NCI-H510A (cell line): ENCODE measurements at regions not wholly inside any gene's neighbourhood (a gene's known extent, or its start where the extent isn't known, plus 50 kb on each side); places are given as distances from the start of the nearest gene placed in this dataset.
"Not testable (repeated sequence)": the region's sequence is repeated elsewhere in the genome, so short reads cannot be mapped to it uniquely, and the experiment has no call there.

Experiments used
- DNase-seq: peaks from one replicate; lab custom pipeline; 2025; lab: John Stamatoyannopoulos, UW

GRCh38 chr6:115545672-115545986 is 515.1 kb downstream of the FRK start:
- DNase-seq: no peak

- no peak for DNase-seq
Observed at GRCh38 chr6:115544765-115545671, 515.7 kb downstream of the FRK start.

DNA sequence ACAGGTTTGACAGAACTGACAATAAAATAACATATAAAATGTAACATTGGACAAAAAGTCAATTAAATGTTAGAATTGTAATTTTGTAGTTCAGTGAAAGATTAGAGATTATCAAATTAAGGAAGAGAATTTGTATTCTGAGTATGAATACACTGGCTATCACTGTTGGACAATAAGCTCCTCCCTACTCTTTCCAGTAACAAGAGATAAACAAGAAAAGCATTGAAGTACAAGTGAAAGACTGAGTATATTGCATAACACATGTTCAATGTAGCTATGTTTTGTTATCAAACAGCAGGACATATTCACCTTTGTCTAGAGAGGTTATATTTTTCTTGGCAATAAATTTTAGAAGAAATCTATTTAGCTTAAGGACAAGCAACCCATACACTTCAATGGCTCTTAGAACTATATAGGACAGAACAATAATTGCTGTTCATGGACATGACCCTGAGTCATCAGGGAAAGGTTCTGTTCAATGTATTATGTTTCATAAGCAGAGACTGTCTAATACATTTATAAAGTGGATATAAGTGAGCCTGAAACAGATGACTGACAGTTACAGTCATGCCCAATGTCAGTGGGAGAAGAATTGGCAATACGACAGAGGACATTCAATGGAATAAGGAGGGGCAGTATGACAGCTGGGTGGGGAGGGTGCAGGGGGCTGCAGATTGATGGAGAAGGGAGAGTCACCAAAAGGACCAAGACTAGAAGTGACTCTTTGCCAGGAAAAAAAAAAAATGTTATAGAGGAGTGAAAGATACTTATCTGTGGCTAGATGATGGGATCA is 520.4 kb downstream of the FRK start:
- no peak for DNase-seq

DNA sequence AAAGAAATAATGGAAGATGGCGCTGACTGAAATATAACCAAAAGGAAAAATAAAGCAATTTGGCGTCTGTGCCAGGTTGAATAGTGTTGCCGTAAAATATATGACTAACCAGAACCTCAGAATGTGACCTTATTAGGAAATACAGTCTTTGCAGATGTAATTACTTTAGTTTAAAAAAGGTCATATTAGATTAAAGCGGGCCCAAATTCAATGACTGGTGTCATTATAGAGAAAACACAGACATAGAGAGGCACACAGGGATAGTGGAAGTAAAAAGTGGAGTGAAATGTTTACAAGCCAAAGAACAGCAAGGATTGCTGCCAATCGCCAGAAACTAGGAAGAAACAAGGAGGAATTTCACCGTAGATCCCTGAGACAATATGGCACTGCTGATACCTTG is 521.2 kb downstream of the FRK start:
- DNase-seq: no peak

GRCh38 chr6:115524821-115525220 is 535.9 kb downstream of the FRK start:
- DNase-seq: peak; percentile 4

GRCh38 chr6:115521747-115522146 is 538.9 kb downstream of the FRK start:
- DNase-seq: not testable (repeated sequence)

DNA sequence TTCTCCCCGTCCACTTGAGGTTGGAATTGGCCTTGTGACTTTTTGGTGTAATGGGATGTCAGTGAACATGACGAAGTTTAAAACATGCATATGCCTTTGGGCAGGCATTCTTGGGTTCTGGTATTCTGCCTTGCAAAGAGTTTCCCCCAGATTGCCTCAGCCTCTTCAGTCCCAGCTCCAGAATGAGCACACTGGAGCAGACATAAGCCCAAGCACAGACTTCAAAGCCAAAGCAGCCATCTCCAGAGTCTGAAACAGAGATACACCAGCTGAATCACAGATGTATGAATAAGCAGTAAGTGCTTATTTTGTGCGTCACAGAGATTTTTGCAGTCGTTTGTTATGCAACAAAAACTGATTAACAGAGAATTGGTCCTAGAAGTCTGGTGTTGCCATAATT is 546.0 kb downstream of the FRK start:
- DNase-seq: no peak

GRCh38 chr6:115512923-115513322 is 547.8 kb downstream of the FRK start:
- DNase-seq: no peak

- DNase-seq: no peak
Observed at GRCh38 chr6:115511771-115512170, 548.9 kb downstream of the FRK start.

GRCh38 chr6:115502432-115502831 is 558.3 kb downstream of the FRK start:
- DNase-seq: not testable (repeated sequence)

DNA sequence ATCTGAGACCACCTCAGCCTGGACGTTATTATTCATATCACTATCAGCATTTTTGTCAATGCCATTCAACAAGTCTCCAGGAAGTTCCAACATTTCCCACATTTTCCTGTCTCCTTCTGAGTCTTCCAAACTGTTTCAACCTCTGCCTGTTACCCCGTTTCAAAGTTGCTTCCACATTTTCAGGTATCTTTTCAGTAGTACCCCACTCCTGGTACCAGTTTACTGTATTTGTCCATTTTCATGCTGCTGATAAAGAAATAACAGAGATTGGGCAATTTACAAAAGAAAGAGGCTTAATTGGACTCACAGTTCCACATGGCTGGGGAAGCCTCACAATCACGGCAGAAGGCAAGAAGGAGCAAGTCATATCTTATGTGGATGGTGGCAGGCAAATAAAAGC is 565.5 kb downstream of the FRK start:
- no peak for DNase-seq

DNA sequence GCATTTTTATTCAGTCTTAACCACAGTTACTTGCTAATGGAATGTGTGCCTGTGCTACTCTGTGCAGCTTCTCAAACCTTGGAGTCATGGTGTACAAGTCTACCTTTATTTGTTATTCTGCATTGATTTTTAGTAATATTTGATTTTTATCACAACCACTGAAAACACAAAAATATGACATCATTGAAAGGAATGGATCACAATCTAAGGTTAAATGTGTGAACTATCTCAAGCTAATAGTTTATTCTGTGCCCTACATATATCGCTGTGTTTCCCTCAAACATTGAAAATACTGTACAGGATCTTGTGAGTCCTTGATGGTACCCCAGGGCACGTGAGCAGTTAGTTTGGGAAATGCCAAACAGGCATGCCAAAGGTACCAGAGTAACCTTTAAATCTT is 573.4 kb downstream of the FRK start:
- DNase-seq: no peak

GRCh38 chr6:115485400-115485799 is 575.3 kb downstream of the FRK start:
- peak; percentile 2 for DNase-seq

- not testable (repeated sequence) for DNase-seq
Observed at GRCh38 chr6:115480543-115480942, 580.1 kb downstream of the FRK start.

DNA sequence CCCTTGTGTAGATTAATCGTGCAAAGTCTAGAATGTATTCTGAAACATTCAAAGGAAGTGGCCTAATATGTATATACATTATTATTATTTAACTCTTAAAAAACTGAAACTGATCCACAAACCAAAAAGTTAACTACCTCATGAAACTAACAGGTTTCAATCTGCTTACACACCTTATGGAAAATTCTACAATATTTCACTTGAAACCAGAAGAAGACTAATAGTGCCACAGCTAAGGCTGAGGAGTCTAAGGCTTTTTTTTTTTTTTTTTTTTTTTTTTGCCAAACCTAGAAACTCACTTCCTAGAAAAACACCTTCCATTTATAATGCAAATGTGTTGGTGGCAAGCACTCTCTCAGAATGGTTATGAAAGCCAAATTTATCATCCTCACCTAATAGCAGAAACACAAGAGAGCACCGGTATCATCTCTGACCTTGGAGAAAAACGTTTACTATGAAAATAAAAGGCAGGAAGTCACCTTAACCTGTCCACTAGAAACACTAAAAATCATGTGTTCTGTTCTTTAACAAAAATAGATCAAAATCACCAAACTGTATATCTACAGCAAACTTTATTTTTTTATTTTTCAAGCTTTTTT is 586.1 kb downstream of the FRK start:
- DNase-seq: no peak

DNA sequence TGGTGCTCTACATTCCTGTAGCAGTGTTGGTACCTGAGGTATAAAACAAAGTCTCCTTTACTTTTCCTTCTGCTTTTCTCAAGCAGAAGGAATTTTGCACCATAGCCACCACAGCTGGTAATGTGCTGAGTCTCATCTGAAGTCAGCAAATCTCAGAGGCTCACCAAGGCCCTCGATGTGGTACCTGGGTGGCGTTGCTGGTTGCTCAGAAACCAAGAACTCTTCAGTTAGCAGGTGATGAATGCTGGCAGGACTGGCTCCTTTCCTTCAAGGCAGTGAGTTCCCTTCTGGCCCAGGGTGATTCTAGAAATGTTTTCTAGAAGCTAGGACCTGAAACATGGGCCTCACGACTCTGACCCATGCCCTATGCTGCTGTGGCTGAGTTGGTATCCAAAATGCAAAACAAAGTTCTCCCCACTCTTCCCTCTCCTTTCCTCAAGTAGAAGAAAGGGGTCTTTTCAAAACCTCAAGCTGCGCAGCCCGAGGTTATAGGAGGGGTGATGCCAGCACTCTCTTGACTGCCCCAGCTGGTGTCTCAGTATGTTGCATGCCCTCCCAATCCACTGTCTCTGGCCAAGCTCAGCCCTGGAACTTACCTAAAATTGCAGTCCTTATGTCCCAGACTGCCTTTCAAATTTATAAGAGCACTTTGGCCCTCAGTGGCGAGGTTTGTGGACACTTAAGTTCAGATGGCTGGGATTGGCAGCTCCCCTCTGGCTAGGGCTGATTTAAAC is 592.3 kb downstream of the FRK start:
- no peak for DNase-seq

- no peak for DNase-seq
Observed at GRCh38 chr6:115467726-115468125, 593.0 kb downstream of the FRK start.

- no peak for DNase-seq
Observed at GRCh38 chr6:115460913-115461312, 599.8 kb downstream of the FRK start.

- no peak for DNase-seq
Observed at GRCh38 chr6:115456848-115457247, 603.8 kb downstream of the FRK start.

- no peak for DNase-seq
Observed at GRCh38 chr6:115443825-115444478, 616.7 kb downstream of the FRK start.

GRCh38 chr6:115442323-115442722 is 618.4 kb downstream of the FRK start:
- no peak for DNase-seq

DNA sequence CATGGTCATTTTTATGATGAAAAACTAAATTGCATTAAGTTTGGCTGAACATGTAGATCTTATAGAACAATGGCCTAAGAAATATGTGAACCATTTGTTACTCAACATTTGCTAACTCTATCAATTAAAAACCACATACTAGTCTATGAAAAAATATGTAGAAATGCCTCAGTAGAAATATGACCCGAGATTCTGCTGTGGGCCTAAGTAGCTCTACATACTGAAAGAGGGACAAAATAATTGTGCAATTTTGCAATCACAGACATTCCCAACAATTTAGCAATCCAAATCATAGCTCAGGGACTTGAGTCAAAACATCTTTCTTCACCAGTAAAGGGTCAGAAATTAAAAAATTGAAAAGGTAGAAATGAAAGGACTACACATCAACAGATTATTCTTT is 619.0 kb downstream of the FRK start:
- DNase-seq: no peak
